Lung (tissue), 11 donors: ENCODE measurements at regions not wholly inside any gene's neighbourhood (a gene's known extent, or its start where the extent isn't known, plus 50 kb on each side); places are given as distances from the start of the nearest gene placed in this dataset.

Experiments used
- ATAC-seq: fragments of 200-7000 bp; cut with Tn5 transposase; one replicate; pipeline ENCODE4 v1.9.1; 2020; ENCODE audit warnings: moderate number of reproducible peaks; ENCODE audit not compliant: insufficient read depth, low FRiP score
- DNase-seq, 3 donors: peaks; one replicate each; pipeline ENCODE4 v3.0.0-alpha.2; 2013 to 2017
- H3K27ac ChIP-seq, 2 donors: one replicate each; pipeline ENCODE4 v1.5.1; 2013; ENCODE audit warnings: mild to moderate bottlenecking in 2 of 2, moderate library complexity in 2 of 2, control low read depth in 1 of 2, inconsistent platforms in 1 of 2, low read depth in 1 of 2, low read length in 1 of 2
- H3K27me3 ChIP-seq, 3 donors: one replicate each; pipeline ENCODE4 v1.5.1; 2013; ENCODE audit warnings: low read length in 2 of 3; ENCODE audit not compliant: control insufficient read depth in 3 of 3, insufficient read depth in 3 of 3
- H3K36me3 ChIP-seq, 4 donors: one replicate each; pipeline ENCODE4 v1.5.1; 2013; ENCODE audit warnings: low read length in 4 of 4, mild to moderate bottlenecking in 1 of 4, moderate library complexity in 1 of 4; ENCODE audit not compliant: control insufficient read depth in 4 of 4, insufficient read depth in 4 of 4
- H3K4me1 ChIP-seq, 5 donors: one replicate each; pipeline ENCODE4 v1.5.1; 2013; ENCODE audit warnings: low read length in 5 of 5, mild to moderate bottlenecking in 2 of 5, moderate library complexity in 1 of 5; ENCODE audit not compliant: control insufficient read depth in 5 of 5, insufficient read depth in 5 of 5
- H3K4me3 ChIP-seq: one replicate; pipeline ENCODE4 v1.5.1; 2013; ENCODE audit warnings: mild to moderate bottlenecking, control low read depth, moderate library complexity
- H3K9ac ChIP-seq, 2 donors: one replicate each; pipeline ENCODE4 v1.5.1; 2013; ENCODE audit warnings: low read length in 2 of 2, control low read depth in 1 of 2; ENCODE audit not compliant: insufficient read depth in 1 of 2
- H3K9me3 ChIP-seq, 4 donors: one replicate each; pipeline ENCODE4 v1.5.1; 2013; ENCODE audit warnings: low read length in 3 of 4, mild to moderate bottlenecking in 1 of 4, moderate library complexity in 1 of 4; ENCODE audit not compliant: control insufficient read depth in 4 of 4, insufficient read depth in 3 of 4
- WGBS, 2 donors: extraction: QIAGEN DNeasy Blood & Tissue Kit; methylation state at CpG; one replicate each; pipeline ENCODE4 v1.1.7; 2013; 5-methylcytosine and 5-hydroxymethylcytosine counted together
- TF ChIP-seq, protein P1 (sequence below): IDR thresholded peaks from 2 replicates; pipeline ENCODE4 v1.5.1; 2012; ENCODE audit warnings: mild to moderate bottlenecking; ENCODE audit errors: control extremely low read depth, extremely low read depth
- donor health status: control.
- donor health status: control.
- donor health status: Bipolar disorder and iron deficiency.
- donor health status: healthy.
- donor health status: DM: yes; HTN: yes; CAD: no.

DNA sequence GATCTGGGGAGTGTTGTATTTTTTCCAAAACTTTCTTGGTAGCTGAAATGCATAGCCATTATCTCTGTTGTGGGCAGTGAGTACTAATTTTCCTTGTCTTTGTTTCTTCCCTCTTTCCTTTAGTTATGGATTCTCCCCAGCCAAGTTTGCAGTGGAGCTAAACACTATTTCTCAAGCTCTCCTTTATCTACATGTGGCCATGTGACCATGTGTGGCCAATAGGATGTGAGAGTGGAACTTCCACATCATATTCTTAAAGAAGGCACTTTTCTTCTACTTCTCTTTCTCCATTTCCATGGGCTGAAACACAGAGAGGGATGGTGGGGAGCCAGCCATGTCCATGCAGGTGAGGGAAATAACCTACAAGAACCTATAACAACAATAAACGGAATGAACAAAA, 230.8 kb downstream of the CTH start:
- DNase-seq (no peak), ATAC-seq (no peak)
- TF ChIP-seq, protein P1, sequence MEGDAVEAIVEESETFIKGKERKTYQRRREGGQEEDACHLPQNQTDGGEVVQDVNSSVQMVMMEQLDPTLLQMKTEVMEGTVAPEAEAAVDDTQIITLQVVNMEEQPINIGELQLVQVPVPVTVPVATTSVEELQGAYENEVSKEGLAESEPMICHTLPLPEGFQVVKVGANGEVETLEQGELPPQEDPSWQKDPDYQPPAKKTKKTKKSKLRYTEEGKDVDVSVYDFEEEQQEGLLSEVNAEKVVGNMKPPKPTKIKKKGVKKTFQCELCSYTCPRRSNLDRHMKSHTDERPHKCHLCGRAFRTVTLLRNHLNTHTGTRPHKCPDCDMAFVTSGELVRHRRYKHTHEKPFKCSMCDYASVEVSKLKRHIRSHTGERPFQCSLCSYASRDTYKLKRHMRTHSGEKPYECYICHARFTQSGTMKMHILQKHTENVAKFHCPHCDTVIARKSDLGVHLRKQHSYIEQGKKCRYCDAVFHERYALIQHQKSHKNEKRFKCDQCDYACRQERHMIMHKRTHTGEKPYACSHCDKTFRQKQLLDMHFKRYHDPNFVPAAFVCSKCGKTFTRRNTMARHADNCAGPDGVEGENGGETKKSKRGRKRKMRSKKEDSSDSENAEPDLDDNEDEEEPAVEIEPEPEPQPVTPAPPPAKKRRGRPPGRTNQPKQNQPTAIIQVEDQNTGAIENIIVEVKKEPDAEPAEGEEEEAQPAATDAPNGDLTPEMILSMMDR = no peak
- Histone ChIP-seq H3K27me3 (no peaks in the 10 kb centered on the region), H3K36me3 (no peaks in the 10 kb centered on the region), H3K4me1 (no peaks in the 10 kb centered on the region), H3K9me3 (no peaks in the 10 kb centered on the region), H3K9ac (no peak overlapping the region), H3K27ac (no peak overlapping the region), H3K4me3 (no peak overlapping the region)
- WGBS, 2 donors = 85 to 93% methylated on average over 1 of the region's 1 CpG

GRCh38 chr1:70656361-70656760, 245.3 kb downstream of the CTH start:
- Histone ChIP-seq H3K27ac (no peak overlapping the region), H3K4me1 (no peaks in the 10 kb centered on the region), H3K36me3 (no peaks in the 10 kb centered on the region), H3K9me3 (no peaks in the 10 kb centered on the region), H3K27me3 (no peaks in the 10 kb centered on the region), H3K9ac (no peak overlapping the region), H3K4me3 (no peak overlapping the region)
- no peak for DNase-seq
- ATAC-seq = no peak
- TF ChIP-seq, protein P1 = no peak
- WGBS, 2 donors = 92 to 93% methylated on average over 2 of the region's 2 CpGs

- Histone ChIP-seq H3K9me3 (no peaks in the 10 kb centered on the region), H3K27me3 (no peaks in the 10 kb centered on the region), H3K36me3 (no peaks in the 10 kb centered on the region), H3K9ac (no peak overlapping the region), H3K4me1 (no peaks in the 10 kb centered on the region), H3K4me3 (no peak overlapping the region), H3K27ac (no peak overlapping the region)
- TF ChIP-seq, protein P1 = no peak
- WGBS, 2 donors = 79 to 86% methylated on average over 2 of the region's 2 CpGs
- no peak for DNase-seq
- no peak for ATAC-seq
These were observed 248.8 kb downstream of the CTH start for GRCh38 chr1:70659891-70660290.
